CD4-positive, alpha-beta T cell treated with Interferon gamma for 1 hour (primary cell): ENCODE measurements at regions not wholly inside any gene's neighbourhood (a gene's known extent, or its start where the extent isn't known, plus 50 kb on each side); places are given as distances from the start of the nearest gene placed in this dataset.
"Not testable (repeated sequence)": the region's sequence is repeated elsewhere in the genome, so short reads cannot be mapped to it uniquely, and the experiment has no call there.

Experiments
- DNase-seq: peaks from one replicate; pipeline ENCODE4 v3.0.0-alpha.2; 2020

- DNase-seq: no peak
Measured at GRCh38 chr2:83859553-83859952, 599.5 kb downstream of the SUCLG1 start.

- DNase-seq: no peak
Measured at GRCh38 chr2:83851066-83851465, 608.0 kb downstream of the SUCLG1 start.

GRCh38 chr2:83850071-83850725 lies 608.9 kb downstream of the SUCLG1 start:
- DNase-seq: no peak

DNA sequence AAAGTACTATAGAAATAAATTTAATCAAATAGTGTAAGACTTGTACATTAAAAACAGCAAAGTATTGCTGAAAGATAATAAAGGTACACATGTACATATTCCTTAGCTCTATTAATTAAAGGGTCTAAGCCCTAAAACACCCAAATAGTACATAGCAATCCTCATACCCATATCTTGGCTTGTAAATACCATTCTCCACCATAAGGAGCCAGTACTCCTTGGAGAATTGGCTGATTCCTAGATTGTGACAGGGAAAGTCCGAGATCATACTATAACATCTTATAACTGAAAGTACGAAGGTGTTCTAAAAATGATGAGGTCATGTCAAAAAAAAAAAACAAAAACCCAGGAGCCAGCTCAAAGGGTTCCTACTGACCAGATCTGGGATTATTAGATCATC lies 614.6 kb downstream of the SUCLG1 start:
- no peak for DNase-seq

DNA sequence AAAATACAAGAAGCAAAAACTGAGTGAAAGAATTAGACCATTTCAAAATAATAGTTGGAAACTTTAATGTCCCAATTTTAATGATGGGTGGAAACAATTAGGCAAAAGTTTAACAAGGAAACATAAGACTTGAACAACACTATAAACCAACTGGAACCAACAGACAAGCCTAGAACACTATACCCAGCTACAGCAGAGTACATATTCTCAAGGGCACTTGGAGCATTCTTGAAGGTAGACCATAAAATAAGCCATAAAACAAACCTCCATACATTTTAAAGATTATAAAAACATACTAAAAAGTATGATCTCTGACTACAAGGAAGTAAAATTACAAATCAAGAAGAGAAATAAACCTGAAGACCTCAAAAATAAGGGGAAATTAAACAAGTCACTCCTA lies 616.7 kb downstream of the SUCLG1 start:
- no peak for DNase-seq

DNA sequence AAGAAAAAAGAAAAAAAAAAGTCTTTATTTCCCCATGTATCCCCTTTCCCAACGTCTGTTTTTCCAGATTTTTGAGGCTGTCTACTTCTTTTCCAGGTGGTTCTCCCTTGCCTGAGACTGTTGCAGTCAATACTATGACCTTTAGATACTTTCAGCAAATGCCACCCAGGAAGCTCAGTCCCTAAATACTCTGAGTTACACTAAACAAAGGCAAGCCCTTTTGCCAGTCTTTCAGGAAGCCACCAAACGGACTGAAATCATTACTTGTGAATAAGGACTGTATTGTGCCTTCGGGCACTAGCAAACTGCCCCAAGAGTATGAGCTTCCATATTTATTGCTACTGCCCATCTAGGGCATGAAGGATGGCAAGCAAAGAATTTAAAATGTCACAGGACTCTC lies 621.3 kb downstream of the SUCLG1 start:
- no peak for DNase-seq

GRCh38 chr2:83827618-83828017 lies 631.5 kb downstream of the SUCLG1 start:
- DNase-seq: no peak

GRCh38 chr2:83826577-83826976 lies 632.5 kb downstream of the SUCLG1 start:
- DNase-seq: no peak

- no peak for DNase-seq
Measured at GRCh38 chr2:83823229-83823628, 635.9 kb downstream of the SUCLG1 start.

DNA sequence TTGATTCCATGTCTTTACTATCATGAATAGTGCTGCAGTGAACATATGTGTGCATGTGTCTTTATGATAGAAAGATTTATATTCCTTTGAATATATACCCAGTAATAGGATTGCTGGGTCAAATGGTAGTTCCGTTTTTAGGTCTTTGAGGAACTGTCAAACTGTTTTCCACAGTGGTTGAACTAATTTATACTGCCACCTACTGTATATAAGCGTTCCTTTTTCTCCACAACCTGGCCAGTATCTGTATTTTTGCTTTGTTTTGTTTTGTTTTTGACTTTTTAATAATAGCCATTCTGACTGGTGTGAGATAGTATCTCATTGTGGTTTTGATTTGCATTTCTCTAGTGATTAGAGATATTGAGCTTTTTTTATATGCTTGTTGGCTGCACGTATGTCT lies 641.6 kb downstream of the SUCLG1 start:
- DNase-seq: no peak

GRCh38 chr2:83808878-83809277 lies 650.2 kb downstream of the SUCLG1 start:
- no peak for DNase-seq

DNA sequence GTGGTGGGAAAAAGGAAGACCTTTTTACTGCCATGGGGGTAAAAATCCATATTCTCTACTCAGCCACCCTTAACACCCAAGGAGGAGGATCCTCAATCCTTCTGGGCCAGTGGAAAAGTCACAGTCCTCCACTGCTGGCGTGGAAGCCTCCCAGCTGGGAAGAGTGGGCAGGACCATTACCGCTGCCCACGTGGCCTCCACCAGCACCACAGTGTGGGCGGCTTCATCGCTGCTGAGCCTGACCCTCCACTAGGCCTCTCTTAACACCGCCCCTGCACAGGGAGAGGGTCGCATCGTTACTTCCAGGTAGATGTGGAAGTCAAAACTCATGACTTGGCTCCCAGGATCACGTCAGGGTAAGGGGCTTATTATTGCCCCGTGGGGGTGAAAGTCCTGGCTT lies 656.5 kb downstream of the SUCLG1 start:
- DNase-seq: no peak

- no peak for DNase-seq
Measured at GRCh38 chr2:83795777-83796176, 663.3 kb downstream of the SUCLG1 start.

GRCh38 chr2:83790467-83790866 lies 668.6 kb downstream of the SUCLG1 start:
- DNase-seq: not testable (repeated sequence)

DNA sequence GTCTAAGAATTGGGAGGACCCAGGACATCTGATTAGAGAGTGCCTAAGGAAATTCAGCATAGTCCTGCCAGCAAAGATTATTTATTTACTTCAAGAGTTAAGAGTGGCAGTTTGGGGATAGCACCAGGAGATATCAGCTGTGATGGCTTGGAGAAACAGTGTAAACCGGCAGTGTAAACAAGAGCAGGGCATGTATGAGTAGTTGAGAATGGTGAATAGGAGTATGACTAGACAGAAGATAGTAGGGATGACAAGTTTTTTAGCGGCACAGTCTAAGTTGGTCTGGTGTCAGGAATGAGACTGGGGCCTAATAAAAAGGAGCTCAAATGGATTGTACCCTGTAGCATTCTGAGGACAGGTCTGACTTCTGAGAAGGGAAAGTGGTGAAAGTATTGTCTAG lies 669.4 kb downstream of the SUCLG1 start:
- not testable (repeated sequence) for DNase-seq

GRCh38 chr2:83788938-83789566 lies 670.0 kb downstream of the SUCLG1 start:
- not testable (repeated sequence) for DNase-seq

GRCh38 chr2:83787189-83787588 lies 671.9 kb downstream of the SUCLG1 start:
- DNase-seq: no peak

- no peak for DNase-seq
Measured at GRCh38 chr2:83786140-83786539, 672.9 kb downstream of the SUCLG1 start.

- DNase-seq: no peak
Measured at GRCh38 chr2:83784947-83785346, 674.1 kb downstream of the SUCLG1 start.

- no peak for DNase-seq
Measured at GRCh38 chr2:83784315-83784714, 674.8 kb downstream of the SUCLG1 start.

GRCh38 chr2:83782122-83782521 lies 677.0 kb downstream of the SUCLG1 start:
- DNase-seq: no peak

DNA sequence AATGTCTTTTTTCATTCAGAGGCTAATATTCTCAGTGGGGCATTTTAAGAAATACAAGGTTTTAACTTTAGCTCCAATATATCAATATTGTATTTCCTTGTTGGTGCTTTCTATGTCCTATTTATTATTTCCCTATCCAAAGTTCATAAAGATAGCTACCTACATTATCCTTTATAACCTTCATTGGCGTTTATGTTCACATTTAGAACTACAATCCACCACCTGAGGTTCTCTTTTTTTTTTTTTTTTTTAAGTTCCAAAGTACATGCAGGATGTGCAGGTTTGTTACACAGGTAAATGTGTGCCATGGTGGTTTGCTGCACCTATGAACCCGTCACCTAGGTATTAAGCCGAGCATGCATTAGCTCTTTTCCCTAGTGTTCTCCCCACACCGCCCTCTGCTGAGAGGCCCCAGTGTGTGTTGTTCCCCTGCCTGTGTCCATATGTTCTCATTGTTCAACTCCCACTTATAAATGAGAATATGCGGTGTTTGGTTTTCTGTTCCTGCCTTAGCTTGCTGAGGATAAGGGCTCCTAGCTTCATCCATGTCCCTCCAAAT lies 694.6 kb downstream of the SUCLG1 start:
- no peak for DNase-seq

DNA sequence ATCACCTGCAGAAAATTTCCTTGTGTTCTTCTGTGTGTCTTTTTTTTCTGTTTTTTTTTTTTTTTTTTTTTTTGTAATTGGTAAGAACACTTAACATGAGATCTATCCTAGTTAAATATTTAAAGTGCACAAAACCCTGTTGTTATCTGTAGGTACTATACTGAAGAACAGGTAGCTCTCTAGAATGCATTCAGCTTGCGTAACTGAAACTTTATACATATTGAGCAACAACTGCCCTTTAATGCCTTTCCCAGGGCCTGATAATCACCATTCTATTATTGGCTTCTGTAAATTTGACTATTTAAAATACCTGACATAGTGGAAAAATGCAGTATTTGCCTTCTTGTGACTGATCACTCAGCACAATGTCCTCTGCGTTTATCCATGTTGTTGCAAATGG lies 701.8 kb downstream of the SUCLG1 start:
- DNase-seq: no peak

DNA sequence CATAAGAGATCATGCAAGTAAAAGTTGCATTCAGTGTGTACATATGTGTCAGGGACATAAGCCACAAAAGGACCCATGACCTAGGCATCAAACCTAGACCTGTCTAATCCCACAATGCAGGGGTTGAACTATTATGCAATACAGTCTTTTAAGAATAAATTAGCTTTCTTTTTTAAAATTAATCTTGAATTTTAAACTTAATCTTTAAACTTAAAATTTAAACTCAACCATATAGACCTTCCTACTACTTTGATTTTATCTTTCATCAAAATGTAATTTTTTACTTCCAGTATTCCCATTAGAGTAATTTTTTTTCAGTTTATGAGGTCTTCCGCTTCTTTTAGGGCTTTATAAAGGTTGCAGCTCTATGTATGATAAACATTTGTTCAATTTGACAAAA lies 702.9 kb downstream of the SUCLG1 start:
- DNase-seq: no peak

DNA sequence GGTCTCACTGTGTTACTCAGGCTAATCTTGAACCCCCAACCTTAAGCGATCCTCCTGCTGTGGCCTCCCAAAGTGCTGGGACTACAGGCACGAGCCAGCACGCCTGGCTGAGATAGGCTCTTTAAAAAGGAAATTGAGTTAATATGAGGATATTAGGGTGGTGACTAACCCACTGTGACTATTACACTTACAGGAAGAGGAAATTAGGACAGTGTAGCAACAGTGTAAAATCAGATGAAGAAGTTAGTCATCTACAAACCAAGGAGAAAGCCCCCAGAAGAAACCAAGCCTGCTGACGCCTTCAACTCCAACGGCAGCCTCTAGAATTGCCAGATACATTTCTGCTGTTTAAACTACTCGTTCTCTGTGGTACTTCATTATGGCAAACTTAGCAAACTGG lies 711.9 kb downstream of the SUCLG1 start:
- DNase-seq: no peak
